Lung (tissue), 11 donors: ENCODE measurements at regions not wholly inside any gene's neighbourhood (a gene's known extent, or its start where the extent isn't known, plus 50 kb on each side); places are given as distances from the start of the nearest gene placed in this dataset.

Source experiments
- ATAC-seq: fragments of 200-7000 bp; cut with Tn5 transposase; one replicate; pipeline ENCODE4 v1.9.1; 2020; ENCODE audit warnings: moderate number of reproducible peaks; ENCODE audit not compliant: insufficient read depth, low FRiP score
- DNase-seq, 3 donors: peaks; one replicate each; pipeline ENCODE4 v3.0.0-alpha.2; 2013 to 2017
- H3K27ac ChIP-seq, 2 donors: one replicate each; pipeline ENCODE4 v1.5.1; 2013; ENCODE audit warnings: mild to moderate bottlenecking in 2 of 2, moderate library complexity in 2 of 2, control low read depth in 1 of 2, inconsistent platforms in 1 of 2, low read depth in 1 of 2, low read length in 1 of 2
- H3K27me3 ChIP-seq, 3 donors: one replicate each; pipeline ENCODE4 v1.5.1; 2013; ENCODE audit warnings: low read length in 2 of 3; ENCODE audit not compliant: control insufficient read depth in 3 of 3, insufficient read depth in 3 of 3
- H3K36me3 ChIP-seq, 4 donors: one replicate each; pipeline ENCODE4 v1.5.1; 2013; ENCODE audit warnings: low read length in 4 of 4, mild to moderate bottlenecking in 1 of 4, moderate library complexity in 1 of 4; ENCODE audit not compliant: control insufficient read depth in 4 of 4, insufficient read depth in 4 of 4
- H3K4me1 ChIP-seq, 5 donors: one replicate each; pipeline ENCODE4 v1.5.1; 2013; ENCODE audit warnings: low read length in 5 of 5, mild to moderate bottlenecking in 2 of 5, moderate library complexity in 1 of 5; ENCODE audit not compliant: control insufficient read depth in 5 of 5, insufficient read depth in 5 of 5
- H3K4me3 ChIP-seq: one replicate; pipeline ENCODE4 v1.5.1; 2013; ENCODE audit warnings: mild to moderate bottlenecking, control low read depth, moderate library complexity
- H3K9ac ChIP-seq, 2 donors: one replicate each; pipeline ENCODE4 v1.5.1; 2013; ENCODE audit warnings: low read length in 2 of 2, control low read depth in 1 of 2; ENCODE audit not compliant: insufficient read depth in 1 of 2
- H3K9me3 ChIP-seq, 4 donors: one replicate each; pipeline ENCODE4 v1.5.1; 2013; ENCODE audit warnings: low read length in 3 of 4, mild to moderate bottlenecking in 1 of 4, moderate library complexity in 1 of 4; ENCODE audit not compliant: control insufficient read depth in 4 of 4, insufficient read depth in 3 of 4
- WGBS, 2 donors: extraction: QIAGEN DNeasy Blood & Tissue Kit; methylation state at CpG; one replicate each; pipeline ENCODE4 v1.1.7; 2013; 5-methylcytosine and 5-hydroxymethylcytosine counted together
- TF ChIP-seq, protein P1 (sequence below): IDR thresholded peaks from 2 replicates; pipeline ENCODE4 v1.5.1; 2012; ENCODE audit warnings: mild to moderate bottlenecking; ENCODE audit errors: control extremely low read depth, extremely low read depth
- donor health status: control.
- donor health status: control.
- donor health status: Bipolar disorder and iron deficiency.
- donor health status: healthy.
- donor health status: DM: yes; HTN: yes; CAD: no.

DNA sequence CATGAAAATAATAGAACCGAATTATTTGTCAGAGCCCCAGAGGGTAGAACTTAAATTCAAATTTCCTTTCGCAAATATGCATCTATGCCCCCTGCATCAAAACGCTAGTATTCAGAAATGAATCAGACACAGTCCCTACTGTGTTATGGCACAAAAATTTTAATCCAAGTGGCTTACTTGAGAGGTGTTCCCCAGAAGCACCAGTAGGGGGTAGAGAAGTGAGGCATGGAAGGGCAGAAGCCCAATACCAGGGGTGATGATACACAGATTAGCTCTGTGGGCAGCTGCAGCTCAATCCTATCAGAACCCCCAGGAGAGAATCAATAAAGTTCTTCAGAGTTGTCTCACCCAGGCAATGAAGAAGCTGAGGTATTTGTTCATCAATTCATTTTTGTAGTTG lies 342.2 kb downstream of the OMA1 start:
- no peaks in the 10 kb centered on the region for H3K36me3 ChIP-seq
- TF ChIP-seq, protein P1, sequence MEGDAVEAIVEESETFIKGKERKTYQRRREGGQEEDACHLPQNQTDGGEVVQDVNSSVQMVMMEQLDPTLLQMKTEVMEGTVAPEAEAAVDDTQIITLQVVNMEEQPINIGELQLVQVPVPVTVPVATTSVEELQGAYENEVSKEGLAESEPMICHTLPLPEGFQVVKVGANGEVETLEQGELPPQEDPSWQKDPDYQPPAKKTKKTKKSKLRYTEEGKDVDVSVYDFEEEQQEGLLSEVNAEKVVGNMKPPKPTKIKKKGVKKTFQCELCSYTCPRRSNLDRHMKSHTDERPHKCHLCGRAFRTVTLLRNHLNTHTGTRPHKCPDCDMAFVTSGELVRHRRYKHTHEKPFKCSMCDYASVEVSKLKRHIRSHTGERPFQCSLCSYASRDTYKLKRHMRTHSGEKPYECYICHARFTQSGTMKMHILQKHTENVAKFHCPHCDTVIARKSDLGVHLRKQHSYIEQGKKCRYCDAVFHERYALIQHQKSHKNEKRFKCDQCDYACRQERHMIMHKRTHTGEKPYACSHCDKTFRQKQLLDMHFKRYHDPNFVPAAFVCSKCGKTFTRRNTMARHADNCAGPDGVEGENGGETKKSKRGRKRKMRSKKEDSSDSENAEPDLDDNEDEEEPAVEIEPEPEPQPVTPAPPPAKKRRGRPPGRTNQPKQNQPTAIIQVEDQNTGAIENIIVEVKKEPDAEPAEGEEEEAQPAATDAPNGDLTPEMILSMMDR: no peak
- 88 to 89% methylated on average over 3 of the region's 3 CpGs for WGBS, 2 donors
- H3K27ac ChIP-seq: no peak overlapping the region
- no peaks in the 10 kb centered on the region for H3K9me3 ChIP-seq
- DNase-seq (no peak), ATAC-seq (no peak)
- H3K9ac ChIP-seq: no peak overlapping the region
- H3K27me3 ChIP-seq: no peaks in the 10 kb centered on the region
- H3K4me1 ChIP-seq: no peaks in the 10 kb centered on the region
- H3K4me3 ChIP-seq: no peak overlapping the region

DNA sequence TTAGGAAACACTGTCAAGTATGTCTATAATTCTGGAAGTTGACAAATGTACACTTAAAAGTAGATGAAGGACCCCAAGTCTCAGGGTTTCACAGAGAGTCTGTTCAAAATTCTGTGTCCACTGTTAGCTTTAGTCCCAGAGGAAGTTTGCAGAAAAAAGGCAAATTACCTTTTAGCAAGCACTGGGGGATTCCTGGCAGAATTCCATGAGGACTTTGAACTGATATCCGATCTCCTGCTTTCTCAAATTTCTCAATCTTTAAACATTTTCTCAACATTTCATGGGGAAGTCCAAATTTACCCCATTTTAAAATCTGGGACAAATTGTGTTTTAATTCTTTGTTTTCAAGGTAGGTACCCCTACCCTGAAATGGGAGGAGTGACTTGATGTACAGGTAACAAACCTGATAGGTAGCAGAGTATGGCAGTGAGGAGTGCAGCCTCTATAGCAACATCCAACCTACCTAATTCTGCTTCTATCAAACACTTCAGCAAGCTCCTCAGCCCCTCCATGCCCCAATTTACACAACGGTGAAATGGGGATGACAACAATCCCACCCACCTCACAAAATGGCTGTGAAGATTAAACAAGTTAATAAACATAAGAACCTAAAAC lies 344.9 kb downstream of the OMA1 start:
- no peaks in the 10 kb centered on the region for H3K36me3 ChIP-seq
- no peaks in the 10 kb centered on the region for H3K27me3 ChIP-seq
- no peaks in the 10 kb centered on the region for H3K4me1 ChIP-seq
- no peak overlapping the region for H3K27ac ChIP-seq
- 73 to 93% methylated on average over 2 of the region's 2 CpGs for WGBS, 2 donors
- TF ChIP-seq, protein P1: no peak
- no peaks in the 10 kb centered on the region for H3K9me3 ChIP-seq
- H3K4me3 ChIP-seq: no peak overlapping the region
- H3K9ac ChIP-seq: no peak overlapping the region
- DNase-seq: peak in 1 of 3 donors; percentile 8
- no peak for ATAC-seq

DNA sequence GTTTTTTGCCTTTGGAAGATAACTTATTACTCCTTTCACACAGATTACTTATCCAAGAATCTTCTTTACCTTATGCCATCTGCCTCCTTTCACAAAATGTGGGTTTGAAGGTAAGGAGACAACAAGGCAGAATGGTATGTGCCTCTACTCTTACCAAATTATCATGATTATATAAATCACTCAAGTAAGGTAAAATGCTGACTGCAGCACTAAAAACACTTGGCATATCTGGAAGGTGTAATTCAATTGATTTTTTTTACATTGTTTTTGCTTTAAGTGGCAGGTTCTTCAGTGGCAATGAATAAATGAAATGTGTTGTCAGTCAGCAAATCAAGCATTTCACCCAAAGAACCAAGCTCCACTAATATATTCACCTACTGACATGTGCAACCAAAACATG lies 346.1 kb downstream of the OMA1 start:
- no peaks in the 10 kb centered on the region for H3K36me3 ChIP-seq
- DNase-seq (no peak), ATAC-seq (no peak)
- H3K9me3 ChIP-seq: no peaks in the 10 kb centered on the region
- no peak overlapping the region for H3K27ac ChIP-seq
- H3K27me3 ChIP-seq: no peaks in the 10 kb centered on the region
- no peaks in the 10 kb centered on the region for H3K4me1 ChIP-seq
- no peak overlapping the region for H3K4me3 ChIP-seq
- no peak overlapping the region for H3K9ac ChIP-seq
- TF ChIP-seq, protein P1: no peak

DNA sequence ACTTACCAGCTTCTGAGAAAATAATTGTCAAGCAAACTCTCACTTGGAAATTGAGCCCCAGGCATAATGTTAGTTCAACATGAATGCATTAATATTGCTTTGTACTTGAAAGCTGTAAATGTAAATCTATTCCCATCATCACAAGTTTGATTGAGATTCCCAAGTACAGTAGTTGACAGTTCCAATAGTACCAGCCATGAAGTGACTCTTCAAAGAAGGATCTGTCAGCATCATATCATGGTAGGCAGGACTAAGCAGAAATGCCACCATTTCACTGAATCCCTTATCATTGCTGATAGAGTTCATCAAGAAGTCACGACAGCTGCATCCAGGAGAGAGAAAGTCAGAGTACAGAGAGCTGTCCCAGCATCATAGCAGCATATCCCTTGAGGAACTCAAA lies 348.7 kb downstream of the OMA1 start:
- H3K27me3 ChIP-seq: no peaks in the 10 kb centered on the region

More for the DNA sequence above, 348.7 kb downstream of the OMA1 start:
- 86 to 94% methylated on average over 1 of the region's 1 CpG for WGBS, 2 donors
- Histone ChIP-seq H3K4me1 (no peaks in the 10 kb centered on the region), H3K36me3 (no peaks in the 10 kb centered on the region), H3K9ac (no peak overlapping the region), H3K27ac (no peak overlapping the region), H3K4me3 (no peak overlapping the region), H3K9me3 (no peaks in the 10 kb centered on the region)
- TF ChIP-seq, protein P1: no peak
- ATAC-seq: no peak
- no peak for DNase-seq
